ENCODE measurements at regions not wholly inside any gene's neighbourhood (a gene's known extent, or its start where the extent isn't known, plus 50 kb on each side); places are given as distances from the start of the nearest gene placed in this dataset.

- Mint-ChIP-seq H3K4me3 (no peak overlapping the region), H3K36me3 (ENCODE audit: low read depth) (no peaks in the 10 kb centered on the region), H3K4me1 (no peaks in the 10 kb centered on the region), H3K27me3 (no peaks in the 10 kb centered on the region), H3K27ac (no peak overlapping the region), H3K9me3 (peaks cover 15% of the 10 kb centered on the region)
- ATAC-seq (replicated peaks) = no peak
These were observed 1973.6 kb upstream of the AGA start for GRCh38 chr4:179415847-179416223.

DNA sequence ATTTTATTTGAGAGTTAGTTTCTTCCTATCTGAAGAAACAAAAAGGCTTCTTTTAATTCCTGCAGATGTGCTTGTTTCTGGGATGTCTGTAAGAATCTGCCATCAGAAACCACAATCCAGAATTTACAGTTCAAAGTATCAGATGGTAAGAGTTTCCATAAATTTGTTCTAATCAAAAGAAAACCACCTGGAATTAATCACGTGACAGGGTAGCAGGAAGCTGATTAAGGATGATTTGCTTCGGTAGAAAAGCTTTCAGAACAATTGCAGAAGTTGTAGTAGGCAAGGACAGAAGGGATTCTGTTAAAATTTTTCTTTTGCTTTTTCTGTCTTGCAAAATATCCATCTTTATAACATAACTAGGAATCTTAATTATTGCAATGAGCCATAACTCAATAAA lies 1975.1 kb upstream of the AGA start:
- H3K4me1 Mint-ChIP-seq = no peaks in the 10 kb centered on the region
- ATAC-seq (replicated peaks) = no peak
- H3K4me3 Mint-ChIP-seq = no peak overlapping the region
- H3K27me3 Mint-ChIP-seq = no peaks in the 10 kb centered on the region
- no peak overlapping the region for H3K27ac Mint-ChIP-seq
- H3K9me3 Mint-ChIP-seq = peaks cover 15% of the 10 kb centered on the region
- no peaks in the 10 kb centered on the region for H3K36me3 Mint-ChIP-seq (ENCODE audit: low read depth)

- H3K4me3 Mint-ChIP-seq = no peak overlapping the region
- H3K27me3 Mint-ChIP-seq = no peaks in the 10 kb centered on the region
- H3K27ac Mint-ChIP-seq = no peak overlapping the region
- H3K9me3 Mint-ChIP-seq = peaks cover 11% of the 10 kb centered on the region
- H3K36me3 Mint-ChIP-seq (ENCODE audit: low read depth) = no peaks in the 10 kb centered on the region
- ATAC-seq (replicated peaks) = no peak
- H3K4me1 Mint-ChIP-seq = no peaks in the 10 kb centered on the region
These were observed 1995.7 kb upstream of the AGA start for GRCh38 chr4:179437962-179438361.

DNA sequence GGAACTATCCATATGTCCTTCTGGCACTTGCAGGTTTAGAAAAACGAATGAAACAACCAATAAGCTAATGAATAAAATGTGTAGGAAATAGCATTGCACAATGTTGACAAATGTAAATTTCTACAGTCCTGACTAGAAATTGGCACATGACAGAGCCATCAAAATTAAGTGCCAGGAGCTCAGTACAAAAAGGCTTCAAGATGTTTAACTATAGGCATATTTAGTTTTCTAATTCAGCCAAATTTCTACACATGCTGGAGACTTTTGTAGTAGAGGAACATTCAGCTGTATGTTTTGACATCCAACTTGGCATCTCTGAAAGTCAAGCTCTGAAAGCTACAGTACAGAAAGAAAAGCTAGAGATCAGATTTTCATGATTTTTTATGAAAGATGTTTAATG lies 1999.4 kb upstream of the AGA start:
- no peak for ATAC-seq (replicated peaks)
- peaks cover 20% of the 10 kb centered on the region for H3K9me3 Mint-ChIP-seq
- H3K4me1 Mint-ChIP-seq = no peaks in the 10 kb centered on the region

DNA sequence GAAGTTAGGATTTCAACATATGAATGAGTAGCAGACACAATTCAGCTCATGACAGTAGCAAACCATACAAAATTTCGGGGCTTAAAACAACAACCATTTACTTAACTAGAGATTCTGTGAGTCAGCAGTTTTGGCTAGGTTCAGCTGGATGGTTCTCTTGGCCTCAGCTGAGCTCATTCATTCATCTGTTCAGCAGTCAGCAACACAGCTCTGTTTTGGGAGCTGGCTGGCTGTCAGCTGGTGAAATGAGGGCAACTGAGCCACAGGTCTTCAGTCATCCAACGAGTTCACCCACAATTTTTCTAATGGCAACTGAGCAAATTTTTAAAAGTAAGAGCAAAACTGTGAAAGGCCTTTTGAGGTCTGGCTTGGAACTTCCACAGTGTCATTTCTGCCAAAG lies 2005.1 kb upstream of the AGA start:
- Mint-ChIP-seq H3K27me3 (no peaks in the 10 kb centered on the region), H3K36me3 (ENCODE audit: low read depth) (no peaks in the 10 kb centered on the region), H3K4me1 (no peaks in the 10 kb centered on the region), H3K4me3 (no peak overlapping the region), H3K9me3 (peaks cover 13% of the 10 kb centered on the region), H3K27ac (no peak overlapping the region)
- no peak for ATAC-seq (replicated peaks)

More for the DNA sequence above, 1999.4 kb upstream of the AGA start:
- no peak overlapping the region for H3K4me3 Mint-ChIP-seq
- no peaks in the 10 kb centered on the region for H3K36me3 Mint-ChIP-seq (ENCODE audit: low read depth)
- no peaks in the 10 kb centered on the region for H3K27me3 Mint-ChIP-seq
- no peak overlapping the region for H3K27ac Mint-ChIP-seq

GRCh38 chr4:179465131-179465797 lies 2023.0 kb upstream of the AGA start:
- H3K36me3 Mint-ChIP-seq (ENCODE audit: low read depth) = no peaks in the 10 kb centered on the region
- no peaks in the 10 kb centered on the region for H3K27me3 Mint-ChIP-seq
- H3K4me3 Mint-ChIP-seq = no peak overlapping the region
- peaks cover 6% of the 10 kb centered on the region for H3K9me3 Mint-ChIP-seq
- no peaks in the 10 kb centered on the region for H3K4me1 Mint-ChIP-seq
- ATAC-seq (replicated peaks) = no peak
- H3K27ac Mint-ChIP-seq = no peak overlapping the region

- no peak for ATAC-seq (replicated peaks)
- Mint-ChIP-seq H3K4me3 (no peak overlapping the region), H3K4me1 (no peaks in the 10 kb centered on the region), H3K9me3 (peaks cover 11% of the 10 kb centered on the region), H3K27me3 (no peaks in the 10 kb centered on the region), H3K36me3 (ENCODE audit: low read depth) (no peaks in the 10 kb centered on the region), H3K27ac (no peak overlapping the region)
These were observed 2025.6 kb upstream of the AGA start for GRCh38 chr4:179467878-179468277.

- Mint-ChIP-seq H3K36me3 (ENCODE audit: low read depth) (no peaks in the 10 kb centered on the region), H3K27me3 (no peaks in the 10 kb centered on the region), H3K27ac (no peak overlapping the region), H3K4me3 (no peak overlapping the region), H3K9me3 (peaks cover 8% of the 10 kb centered on the region), H3K4me1 (no peaks in the 10 kb centered on the region)
- no peak for ATAC-seq (replicated peaks)
These were observed 2029.9 kb upstream of the AGA start for GRCh38 chr4:179472164-179472563.

DNA sequence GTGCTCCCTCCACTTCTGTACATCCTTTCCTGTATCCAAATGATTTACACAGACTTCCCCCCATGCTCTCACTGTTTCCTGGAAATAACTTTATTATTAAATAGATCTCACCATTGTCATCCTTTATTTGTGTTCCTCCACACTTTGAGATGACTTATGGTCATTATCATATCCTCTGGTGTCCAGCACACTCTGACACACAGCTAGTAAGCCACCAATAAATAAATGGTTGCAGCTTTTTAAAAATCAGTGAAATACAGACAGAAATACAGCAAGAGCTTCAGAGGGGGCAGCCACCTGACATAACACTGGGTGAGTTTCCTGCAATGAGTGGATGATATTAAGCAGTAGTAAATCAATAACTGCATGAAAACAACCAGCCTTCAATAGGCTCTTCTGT lies 2036.4 kb upstream of the AGA start:
- Mint-ChIP-seq H3K4me1 (no peaks in the 10 kb centered on the region), H3K27ac (no peak overlapping the region), H3K27me3 (no peaks in the 10 kb centered on the region), H3K9me3 (peaks cover 13% of the 10 kb centered on the region), H3K4me3 (no peak overlapping the region), H3K36me3 (ENCODE audit: low read depth) (no peaks in the 10 kb centered on the region)
- ATAC-seq (replicated peaks) = no peak

DNA sequence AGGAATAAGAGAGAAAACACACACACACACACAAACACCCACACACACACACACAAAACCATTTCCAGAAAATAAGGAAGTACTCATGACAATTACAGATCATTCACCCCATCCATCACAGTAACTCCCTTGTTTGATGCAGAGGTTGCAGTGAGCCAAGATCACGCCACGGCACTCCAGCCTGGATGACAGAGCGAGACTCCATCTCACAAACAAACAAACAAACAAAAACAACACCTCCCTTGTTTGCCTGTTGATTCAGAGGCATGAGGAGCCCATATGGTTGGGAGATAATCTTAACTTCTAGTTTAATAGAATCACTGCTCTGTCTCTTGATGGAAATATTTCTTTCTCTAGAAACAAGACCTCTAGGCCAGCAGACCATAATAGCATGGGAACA lies 2043.5 kb upstream of the AGA start:
- no peak for ATAC-seq (replicated peaks)
- Mint-ChIP-seq H3K27me3 (no peaks in the 10 kb centered on the region), H3K4me1 (no peaks in the 10 kb centered on the region), H3K9me3 (peaks cover 16% of the 10 kb centered on the region), H3K27ac (no peak overlapping the region), H3K36me3 (ENCODE audit: low read depth) (no peaks in the 10 kb centered on the region), H3K4me3 (no peak overlapping the region)

DNA sequence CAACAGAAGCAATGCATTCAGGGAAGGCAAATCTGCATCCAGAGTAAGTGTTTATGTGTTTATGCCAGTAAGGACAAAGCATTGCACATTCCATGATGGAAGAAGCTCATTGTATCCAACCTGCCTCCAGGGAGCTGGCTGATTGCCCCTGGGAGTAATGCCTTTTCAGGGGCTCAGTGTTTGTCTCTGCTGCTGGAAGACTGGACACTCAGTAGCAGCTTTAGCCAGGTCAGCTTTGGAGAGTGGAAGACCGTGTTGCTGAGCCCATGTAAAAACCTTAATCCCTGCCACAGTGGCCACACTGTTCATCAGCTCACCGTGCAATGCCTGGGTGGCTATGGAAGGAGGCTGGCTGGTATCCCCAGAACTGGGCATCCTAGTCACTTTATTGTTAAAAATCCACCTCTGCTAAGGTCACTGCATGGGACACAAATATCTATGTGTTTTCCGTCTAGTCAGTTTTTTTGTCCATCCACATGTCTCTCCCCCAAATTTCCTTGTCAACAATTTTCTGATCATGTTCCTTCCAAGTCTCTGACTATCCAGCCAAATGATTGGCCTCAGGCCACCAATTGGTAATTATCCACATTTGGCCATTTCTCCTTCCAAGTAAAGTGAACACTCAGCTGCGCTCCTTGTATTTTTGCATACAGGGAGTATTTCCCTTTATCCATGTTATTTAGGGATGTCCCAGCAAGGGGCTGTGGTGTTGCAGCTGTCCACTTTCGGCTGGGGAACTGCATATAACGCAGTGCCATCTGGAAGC lies 2044.5 kb upstream of the AGA start:
- no peaks in the 10 kb centered on the region for H3K27me3 Mint-ChIP-seq
- no peak overlapping the region for H3K27ac Mint-ChIP-seq
- H3K36me3 Mint-ChIP-seq (ENCODE audit: low read depth) = no peaks in the 10 kb centered on the region
- no peak overlapping the region for H3K4me3 Mint-ChIP-seq
- H3K4me1 Mint-ChIP-seq = no peaks in the 10 kb centered on the region
- peaks cover 13% of the 10 kb centered on the region for H3K9me3 Mint-ChIP-seq
- ATAC-seq (replicated peaks) = no peak

- Mint-ChIP-seq H3K4me1 (no peaks in the 10 kb centered on the region), H3K4me3 (no peak overlapping the region), H3K27me3 (no peaks in the 10 kb centered on the region), H3K36me3 (ENCODE audit: low read depth) (no peaks in the 10 kb centered on the region), H3K9me3 (peaks cover 27% of the 10 kb centered on the region), H3K27ac (no peak overlapping the region)
- ATAC-seq (replicated peaks) = no peak
These were observed 2050.2 kb upstream of the AGA start for GRCh38 chr4:179492260-179493080.

DNA sequence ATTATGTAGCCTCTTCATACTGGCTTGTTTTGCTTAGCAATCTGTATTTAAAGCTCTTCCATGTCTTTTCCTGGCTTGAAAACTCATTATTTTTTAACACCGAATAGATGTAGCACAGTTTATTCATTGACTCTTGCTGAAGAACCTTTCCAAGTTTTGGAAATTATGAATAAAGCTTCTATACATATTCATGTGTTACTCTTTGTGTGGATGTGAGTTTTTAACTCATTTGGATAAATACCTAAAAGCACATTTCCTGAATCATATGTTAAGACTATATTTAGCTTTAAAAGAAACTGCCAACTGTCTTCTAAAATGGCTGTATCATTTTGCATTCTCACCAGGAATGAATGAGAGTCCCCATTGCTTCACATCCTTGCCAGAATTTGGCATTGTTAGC lies 2061.7 kb upstream of the AGA start:
- no peaks in the 10 kb centered on the region for H3K36me3 Mint-ChIP-seq (ENCODE audit: low read depth)
- ATAC-seq (replicated peaks) = no peak
- H3K4me3 Mint-ChIP-seq = no peak overlapping the region
- no peaks in the 10 kb centered on the region for H3K4me1 Mint-ChIP-seq
- no peak overlapping the region for H3K27ac Mint-ChIP-seq
- no peaks in the 10 kb centered on the region for H3K27me3 Mint-ChIP-seq
- H3K9me3 Mint-ChIP-seq = peaks cover 8% of the 10 kb centered on the region

GRCh38 chr4:179509489-179509888 lies 2067.3 kb upstream of the AGA start:
- Mint-ChIP-seq H3K27ac (no peak overlapping the region), H3K36me3 (ENCODE audit: low read depth) (no peaks in the 10 kb centered on the region), H3K4me1 (no peaks in the 10 kb centered on the region), H3K4me3 (no peak overlapping the region), H3K27me3 (no peaks in the 10 kb centered on the region), H3K9me3 (peaks cover 18% of the 10 kb centered on the region)
- ATAC-seq (replicated peaks) = no peak

DNA sequence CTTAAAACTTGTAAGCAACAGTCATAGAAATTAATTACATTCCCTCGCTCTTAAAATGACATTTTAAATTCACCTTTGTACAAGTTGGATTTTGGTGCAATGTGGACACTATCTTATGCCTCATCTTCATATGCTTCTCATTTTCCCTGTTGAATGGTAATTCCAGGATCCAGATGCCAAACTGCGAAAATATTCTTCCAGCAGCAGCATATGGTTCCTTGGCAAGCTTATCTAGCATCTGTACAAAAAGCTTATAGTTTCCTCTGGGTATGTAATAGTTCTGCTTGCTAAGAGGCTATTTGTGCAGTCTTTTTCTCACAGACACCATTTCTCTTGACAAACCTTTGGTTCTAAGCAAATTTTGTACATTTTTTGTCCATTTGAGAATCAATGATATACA lies 2079.7 kb upstream of the AGA start:
- no peak for ATAC-seq (replicated peaks)
- Mint-ChIP-seq H3K27ac (no peak overlapping the region), H3K27me3 (no peaks in the 10 kb centered on the region), H3K4me1 (no peaks in the 10 kb centered on the region), H3K9me3 (peaks cover 7% of the 10 kb centered on the region), H3K36me3 (ENCODE audit: low read depth) (no peaks in the 10 kb centered on the region), H3K4me3 (no peak overlapping the region)
